Astrocyte (in vitro differentiated cells and primary cell): ENCODE measurements at regions not wholly inside any gene's neighbourhood (a gene's known extent, or its start where the extent isn't known, plus 50 kb on each side); places are given as distances from the start of the nearest gene placed in this dataset.

ENCODE experiments used
- EZH2 ChIP-seq: IDR thresholded peaks from 2 replicates; pipeline ENCODE4 v1.6.1; 2012; ENCODE audit warnings: mild to moderate bottlenecking, low read length, inconsistent platforms; ENCODE audit not compliant: insufficient read depth
- TF ChIP-seq, protein P1 (sequence below): IDR thresholded peaks from 2 replicates; pipeline ENCODE4 v1.5.1; 2011; ENCODE audit warnings: low read depth, mild to moderate bottlenecking, inconsistent platforms, low read length, moderate library complexity; ENCODE audit not compliant: insufficient read depth

GRCh38 chr3:30195352-30195751 lies 411.0 kb upstream of the TGFBR2 start:
- TF ChIP-seq, protein P1, sequence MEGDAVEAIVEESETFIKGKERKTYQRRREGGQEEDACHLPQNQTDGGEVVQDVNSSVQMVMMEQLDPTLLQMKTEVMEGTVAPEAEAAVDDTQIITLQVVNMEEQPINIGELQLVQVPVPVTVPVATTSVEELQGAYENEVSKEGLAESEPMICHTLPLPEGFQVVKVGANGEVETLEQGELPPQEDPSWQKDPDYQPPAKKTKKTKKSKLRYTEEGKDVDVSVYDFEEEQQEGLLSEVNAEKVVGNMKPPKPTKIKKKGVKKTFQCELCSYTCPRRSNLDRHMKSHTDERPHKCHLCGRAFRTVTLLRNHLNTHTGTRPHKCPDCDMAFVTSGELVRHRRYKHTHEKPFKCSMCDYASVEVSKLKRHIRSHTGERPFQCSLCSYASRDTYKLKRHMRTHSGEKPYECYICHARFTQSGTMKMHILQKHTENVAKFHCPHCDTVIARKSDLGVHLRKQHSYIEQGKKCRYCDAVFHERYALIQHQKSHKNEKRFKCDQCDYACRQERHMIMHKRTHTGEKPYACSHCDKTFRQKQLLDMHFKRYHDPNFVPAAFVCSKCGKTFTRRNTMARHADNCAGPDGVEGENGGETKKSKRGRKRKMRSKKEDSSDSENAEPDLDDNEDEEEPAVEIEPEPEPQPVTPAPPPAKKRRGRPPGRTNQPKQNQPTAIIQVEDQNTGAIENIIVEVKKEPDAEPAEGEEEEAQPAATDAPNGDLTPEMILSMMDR: no peak
- TF ChIP-seq EZH2: no peak
